SJCRH30 (cell line): ENCODE measurements at regions not wholly inside any gene's neighbourhood (a gene's known extent, or its start where the extent isn't known, plus 50 kb on each side); places are given as distances from the start of the nearest gene placed in this dataset.

Experiments
- DNase-seq, 2 experiments: peaks; one replicate each; pipeline ENCODE4 v3.0.0-alpha.2; 2015 to 2020
- H3K27ac ChIP-seq: fragments of 250-450 bp; sonication (Bioruptor Pico); 2 replicates; pipeline ENCODE4 v1.5.1; 2020; ENCODE audit warnings: mild to moderate bottlenecking, moderate library complexity
- H3K27me3 ChIP-seq: fragments of 250-450 bp; sonication (Bioruptor Pico); 2 replicates; pipeline ENCODE4 v1.5.1; 2020; ENCODE audit warnings: mild to moderate bottlenecking, moderate library complexity
- H3K36me3 ChIP-seq: fragments of 250-450 bp; sonication (Bioruptor Pico); 2 replicates; pipeline ENCODE4 v1.5.1; 2020; ENCODE audit warnings: mild to moderate bottlenecking, moderate library complexity
- H3K4me1 ChIP-seq: fragments of 250-450 bp; sonication (Bioruptor Pico); 2 replicates; pipeline ENCODE4 v1.5.1; 2020; ENCODE audit warnings: mild to moderate bottlenecking, moderate library complexity
- H3K4me3 ChIP-seq: fragments of 250-450 bp; sonication (Bioruptor Pico); 2 replicates; pipeline ENCODE4 v1.5.1; 2020; ENCODE audit warnings: mild to moderate bottlenecking, moderate library complexity
- H3K9me3 ChIP-seq: fragments of 250-450 bp; sonication (Bioruptor Pico); replicated peaks from 2 replicates; pipeline ENCODE4 v1.5.1; 2020; ENCODE audit warnings: mild to moderate bottlenecking, moderate library complexity

DNA sequence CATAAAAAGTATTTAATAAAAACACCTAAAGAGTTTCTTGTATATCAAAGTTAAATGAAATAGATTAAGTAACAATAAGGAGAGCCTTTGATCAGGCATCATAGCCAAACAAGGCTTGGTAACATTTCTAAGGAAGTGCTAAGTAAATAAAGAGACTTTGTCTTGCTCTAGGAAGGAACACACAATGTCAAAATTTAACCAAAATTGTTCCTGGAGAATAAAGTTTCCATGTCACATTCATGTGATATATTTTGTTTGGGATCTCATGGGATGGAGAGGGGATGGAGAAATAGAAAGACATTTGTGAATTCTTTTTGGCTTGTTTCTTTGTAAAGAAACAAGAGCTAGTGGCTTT, 201.9 kb upstream of the DTNBP1 start:
- H3K4me3 ChIP-seq: no peak overlapping the region
- no peaks in the 10 kb centered on the region for H3K9me3 ChIP-seq
- no peak for DNase-seq
- no peaks in the 10 kb centered on the region for H3K4me1 ChIP-seq
- no peaks in the 10 kb centered on the region for H3K27me3 ChIP-seq
- no peaks in the 10 kb centered on the region for H3K36me3 ChIP-seq
- H3K27ac ChIP-seq: no peak overlapping the region

- no peaks in the 10 kb centered on the region for H3K27me3 ChIP-seq
- no peak overlapping the region for H3K4me3 ChIP-seq
- no peaks in the 10 kb centered on the region for H3K9me3 ChIP-seq
- H3K36me3 ChIP-seq: no peaks in the 10 kb centered on the region
- DNase-seq: no peak
- H3K4me1 ChIP-seq: no peaks in the 10 kb centered on the region
- no peak overlapping the region for H3K27ac ChIP-seq
These were observed 201.3 kb upstream of the DTNBP1 start for GRCh38 chr6:15864038-15864707.

- DNase-seq: no peak
- no peaks in the 10 kb centered on the region for H3K27me3 ChIP-seq
- no peak overlapping the region for H3K4me3 ChIP-seq
- H3K9me3 ChIP-seq: no peaks in the 10 kb centered on the region
- H3K27ac ChIP-seq: no peak overlapping the region
- no peaks in the 10 kb centered on the region for H3K4me1 ChIP-seq
- H3K36me3 ChIP-seq: no peaks in the 10 kb centered on the region
These were observed 200.0 kb upstream of the DTNBP1 start for GRCh38 chr6:15862810-15863209.

DNA sequence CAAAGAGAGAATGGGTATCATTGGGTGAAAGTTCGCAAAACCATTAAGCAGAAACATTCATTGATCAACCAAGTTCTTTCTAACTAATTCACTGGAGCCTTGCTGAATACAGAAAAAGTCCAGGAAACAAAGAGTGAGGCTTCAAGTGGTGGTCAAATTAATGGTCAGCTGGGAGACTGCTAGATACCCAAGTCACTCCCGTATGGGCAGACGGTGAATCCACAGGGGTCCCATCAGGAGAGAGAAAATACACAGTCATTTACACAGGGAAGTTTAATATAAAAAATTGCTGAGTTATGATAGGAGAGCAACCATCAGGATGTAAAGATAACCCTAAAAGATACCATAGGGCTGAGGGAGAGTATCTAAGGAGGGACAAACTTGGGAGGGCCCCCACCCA, 198.7 kb upstream of the DTNBP1 start:
- H3K36me3 ChIP-seq: no peaks in the 10 kb centered on the region
- no peaks in the 10 kb centered on the region for H3K4me1 ChIP-seq
- DNase-seq: no peak
- no peak overlapping the region for H3K27ac ChIP-seq
- no peak overlapping the region for H3K4me3 ChIP-seq
- H3K27me3 ChIP-seq: no peaks in the 10 kb centered on the region
- no peaks in the 10 kb centered on the region for H3K9me3 ChIP-seq

GRCh38 chr6:15854826-15855710, 192.2 kb upstream of the DTNBP1 start:
- Histone ChIP-seq H3K27ac (no peak overlapping the region), H3K9me3 (no peaks in the 10 kb centered on the region), H3K36me3 (no peaks in the 10 kb centered on the region), H3K4me1 (no peaks in the 10 kb centered on the region), H3K4me3 (no peak overlapping the region), H3K27me3 (no peaks in the 10 kb centered on the region)
- DNase-seq: no peak

GRCh38 chr6:15854378-15854777, 191.6 kb upstream of the DTNBP1 start:
- DNase-seq: no peak
- no peaks in the 10 kb centered on the region for H3K4me1 ChIP-seq
- no peaks in the 10 kb centered on the region for H3K9me3 ChIP-seq
- no peak overlapping the region for H3K4me3 ChIP-seq
- no peak overlapping the region for H3K27ac ChIP-seq
- no peaks in the 10 kb centered on the region for H3K27me3 ChIP-seq
- no peaks in the 10 kb centered on the region for H3K36me3 ChIP-seq

GRCh38 chr6:15853259-15853658, 190.4 kb upstream of the DTNBP1 start:
- Histone ChIP-seq H3K36me3 (no peaks in the 10 kb centered on the region), H3K27ac (no peak overlapping the region), H3K9me3 (no peaks in the 10 kb centered on the region), H3K4me1 (no peaks in the 10 kb centered on the region), H3K4me3 (no peak overlapping the region), H3K27me3 (no peaks in the 10 kb centered on the region)
- DNase-seq: no peak

DNA sequence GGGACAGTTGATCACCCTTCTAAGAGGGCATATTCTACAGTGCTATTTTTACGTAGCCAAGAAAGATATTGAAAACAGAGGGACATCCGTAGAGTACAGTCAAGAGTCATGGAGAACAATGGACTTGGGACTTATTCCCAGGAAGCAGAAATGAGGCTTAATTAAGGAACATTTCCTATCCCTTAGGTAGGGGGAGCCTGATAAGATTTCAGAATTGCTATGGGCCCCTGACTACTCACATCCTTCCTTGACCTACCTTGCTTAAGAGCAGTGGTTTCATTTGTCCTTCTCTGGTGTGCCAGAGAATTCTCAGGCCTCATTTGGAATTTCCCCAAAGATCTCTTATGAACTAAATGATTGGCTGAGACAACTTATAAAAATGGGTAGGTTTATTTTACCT, 189.5 kb upstream of the DTNBP1 start:
- Histone ChIP-seq H3K4me3 (no peak overlapping the region), H3K4me1 (no peaks in the 10 kb centered on the region), H3K27me3 (no peaks in the 10 kb centered on the region), H3K9me3 (no peaks in the 10 kb centered on the region), H3K27ac (no peak overlapping the region), H3K36me3 (no peaks in the 10 kb centered on the region)
- DNase-seq: no peak

- no peak overlapping the region for H3K27ac ChIP-seq
- H3K36me3 ChIP-seq: no peaks in the 10 kb centered on the region
- no peak overlapping the region for H3K4me3 ChIP-seq
- no peaks in the 10 kb centered on the region for H3K9me3 ChIP-seq
- DNase-seq: no peak
- H3K27me3 ChIP-seq: no peaks in the 10 kb centered on the region
- H3K4me1 ChIP-seq: no peaks in the 10 kb centered on the region
These were observed 186.6 kb upstream of the DTNBP1 start for GRCh38 chr6:15849395-15849794.

DNA sequence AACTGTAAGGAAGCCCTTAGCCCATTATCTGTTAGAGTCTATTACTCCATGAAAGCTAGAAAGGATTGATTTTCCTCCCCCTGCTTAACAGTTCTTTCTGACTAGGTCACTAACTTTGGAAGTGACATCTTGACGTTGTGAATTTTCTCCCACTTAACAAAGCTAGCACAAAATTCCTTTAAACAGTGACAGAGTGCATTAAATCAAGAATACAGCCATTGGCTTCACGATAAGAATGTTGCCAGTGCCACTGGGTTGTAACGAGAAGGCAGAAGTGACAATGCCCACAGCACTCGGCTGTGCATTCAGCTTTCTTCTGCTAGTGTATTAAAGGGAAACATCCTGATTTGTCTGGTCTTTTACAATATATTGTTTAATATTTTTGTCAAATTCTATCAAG, 182.7 kb upstream of the DTNBP1 start:
- no peak for DNase-seq
- Histone ChIP-seq H3K27me3 (no peaks in the 10 kb centered on the region), H3K9me3 (no peaks in the 10 kb centered on the region), H3K27ac (no peak overlapping the region), H3K4me1 (no peaks in the 10 kb centered on the region), H3K4me3 (no peak overlapping the region), H3K36me3 (no peaks in the 10 kb centered on the region)

GRCh38 chr6:15843764-15844163, 180.9 kb upstream of the DTNBP1 start:
- no peaks in the 10 kb centered on the region for H3K4me1 ChIP-seq

DNA sequence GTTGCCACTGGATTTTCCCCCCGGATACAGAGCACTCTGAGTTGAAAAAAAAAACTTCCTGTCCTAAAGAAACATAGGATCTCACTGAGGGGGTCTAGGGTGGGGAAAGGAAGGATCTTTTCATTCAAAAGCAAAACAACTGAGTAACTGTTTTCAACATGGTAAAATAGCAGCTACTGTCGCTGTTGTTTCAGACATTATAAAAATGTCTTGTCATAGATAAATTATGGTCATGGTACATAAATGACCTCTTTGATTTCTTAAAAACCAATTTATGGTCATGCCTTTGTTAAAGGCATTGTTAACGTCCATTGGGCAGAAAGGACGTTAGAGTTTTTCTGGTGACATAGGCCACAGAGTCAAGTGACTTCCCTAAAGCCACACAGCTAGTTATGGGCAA, 180.4 kb upstream of the DTNBP1 start:
- no peak overlapping the region for H3K27ac ChIP-seq
- H3K27me3 ChIP-seq: no peaks in the 10 kb centered on the region
- H3K9me3 ChIP-seq: no peaks in the 10 kb centered on the region
- H3K4me1 ChIP-seq: no peaks in the 10 kb centered on the region
- no peaks in the 10 kb centered on the region for H3K36me3 ChIP-seq
- no peak overlapping the region for H3K4me3 ChIP-seq
- DNase-seq: no peak

More at GRCh38 chr6:15843764-15844163, 180.9 kb upstream of the DTNBP1 start:
- no peak for DNase-seq
- no peaks in the 10 kb centered on the region for H3K9me3 ChIP-seq
- no peak overlapping the region for H3K4me3 ChIP-seq
- H3K36me3 ChIP-seq: no peaks in the 10 kb centered on the region
- no peaks in the 10 kb centered on the region for H3K27me3 ChIP-seq
- H3K27ac ChIP-seq: no peak overlapping the region

DNA sequence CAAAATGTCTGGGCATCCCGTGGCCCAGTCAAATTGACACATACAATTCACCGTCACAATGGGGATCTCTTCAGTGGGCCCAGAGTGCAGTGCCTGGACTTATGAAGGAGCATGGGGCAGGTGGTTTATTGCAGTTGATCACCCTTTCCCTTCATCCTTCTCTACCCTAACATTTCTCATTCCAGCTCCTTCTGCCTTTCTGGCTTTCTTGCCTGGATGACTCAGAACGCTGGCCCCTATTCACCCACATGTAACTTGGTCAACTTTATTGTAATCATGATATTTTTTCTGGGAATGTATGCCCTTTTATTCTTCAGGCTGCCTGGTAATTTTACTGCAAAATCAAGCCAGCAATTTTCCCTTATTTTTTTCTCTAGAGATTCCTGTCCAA, 179.9 kb upstream of the DTNBP1 start:
- H3K4me1 ChIP-seq: no peaks in the 10 kb centered on the region
- H3K9me3 ChIP-seq: no peaks in the 10 kb centered on the region
- no peak overlapping the region for H3K27ac ChIP-seq
- no peak for DNase-seq
- H3K4me3 ChIP-seq: no peak overlapping the region
- H3K36me3 ChIP-seq: no peaks in the 10 kb centered on the region
- no peaks in the 10 kb centered on the region for H3K27me3 ChIP-seq

DNA sequence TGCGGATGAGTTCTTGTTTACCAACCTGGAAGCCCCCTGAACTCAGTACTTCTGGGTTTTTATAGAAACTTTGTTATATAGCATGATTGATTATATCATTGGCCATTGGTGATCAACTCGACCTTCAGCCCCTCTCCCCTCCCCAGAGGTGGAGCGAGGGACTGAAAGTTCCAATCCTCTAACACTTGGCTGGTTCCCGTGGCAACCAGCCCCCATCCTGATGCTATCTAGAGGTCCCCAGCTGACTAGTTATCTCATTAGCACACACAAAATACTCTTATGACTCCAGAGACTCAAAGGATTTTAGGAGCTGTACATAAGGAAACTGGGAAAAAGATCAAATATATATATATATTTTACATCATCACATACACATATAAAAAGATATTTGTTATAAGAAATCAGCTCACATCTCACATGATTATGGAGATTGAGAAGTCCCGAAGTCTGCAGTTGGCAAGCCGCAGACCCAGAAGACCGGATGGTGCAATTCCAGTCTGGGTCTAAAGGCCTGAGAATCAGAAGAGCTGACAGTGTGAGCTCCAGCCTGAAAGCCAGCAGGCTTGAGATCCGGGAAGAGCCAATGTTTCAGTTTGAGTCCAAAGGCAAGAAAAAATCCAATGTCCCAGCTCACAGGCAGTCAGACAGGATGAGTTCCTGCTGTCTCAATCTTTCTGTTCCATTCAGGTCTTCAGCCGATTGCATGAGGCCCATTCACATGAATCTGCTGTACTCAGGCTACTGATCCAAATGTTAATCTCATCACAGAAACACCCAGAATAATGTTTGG, 179.3 kb upstream of the DTNBP1 start:
- H3K36me3 ChIP-seq: no peaks in the 10 kb centered on the region
- H3K4me3 ChIP-seq: no peak overlapping the region
- DNase-seq: no peak
- H3K27ac ChIP-seq: no peak overlapping the region
- H3K4me1 ChIP-seq: no peaks in the 10 kb centered on the region
- H3K9me3 ChIP-seq: no peaks in the 10 kb centered on the region
- no peaks in the 10 kb centered on the region for H3K27me3 ChIP-seq

DNA sequence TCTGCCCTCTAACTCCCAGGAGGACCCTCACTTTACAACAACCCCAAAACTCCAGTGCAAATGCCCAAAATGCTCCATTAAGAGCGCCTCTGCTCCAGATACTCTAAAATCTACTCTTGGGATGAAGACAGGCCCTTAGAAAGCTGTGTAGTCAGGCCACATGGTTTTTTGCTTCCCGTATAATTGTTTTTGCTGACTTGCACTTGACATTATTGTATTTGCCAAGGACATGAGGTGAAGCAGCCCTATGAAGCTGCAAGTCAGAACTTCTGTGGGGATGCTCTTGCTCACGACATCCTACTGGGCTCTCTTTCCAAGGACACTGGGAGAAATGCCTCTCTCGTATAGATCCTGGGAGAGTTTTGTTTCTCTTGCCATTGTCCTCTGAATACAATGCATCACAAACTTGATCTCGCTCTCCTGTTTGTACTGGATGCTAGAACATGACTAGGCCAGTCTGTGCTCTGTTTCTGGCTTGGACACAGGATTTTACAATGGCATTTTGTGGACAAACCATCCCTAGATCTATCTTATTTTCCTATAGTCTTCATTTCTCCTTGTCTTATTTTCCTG, 177.2 kb upstream of the DTNBP1 start:
- no peak for DNase-seq

More for the DNA sequence above, 177.2 kb upstream of the DTNBP1 start:
- H3K27me3 ChIP-seq: no peaks in the 10 kb centered on the region
- H3K27ac ChIP-seq: no peak overlapping the region
- no peaks in the 10 kb centered on the region for H3K36me3 ChIP-seq
- no peak overlapping the region for H3K4me3 ChIP-seq
- no peaks in the 10 kb centered on the region for H3K4me1 ChIP-seq
- no peaks in the 10 kb centered on the region for H3K9me3 ChIP-seq
